H9 (cell line): ENCODE measurements at regions not wholly inside any gene's neighbourhood (a gene's known extent, or its start where the extent isn't known, plus 50 kb on each side); places are given as distances from the start of the nearest gene placed in this dataset.

ENCODE experiments used
- DNase-seq: peaks from one replicate; pipeline ENCODE4 v3.0.0-alpha.2; 2017
- H2AFZ ChIP-seq: one replicate; pipeline ENCODE4 v1.6.1; 2013; ENCODE audit warnings: mild to moderate bottlenecking, low read length, control low read depth, moderate library complexity
- H2AK5ac ChIP-seq: 2 replicates; pipeline ENCODE4 v1.6.1; 2013; ENCODE audit warnings: low read length, control low read depth, mixed read lengths; ENCODE audit not compliant: insufficient read length
- H2BK120ac ChIP-seq: one replicate; pipeline ENCODE4 v1.6.1; 2013; ENCODE audit warnings: low read depth, mild to moderate bottlenecking, low read length, control low read depth, inconsistent platforms; ENCODE audit not compliant: poor library complexity, severe bottlenecking
- H2BK12ac ChIP-seq: 2 replicates; pipeline ENCODE4 v1.6.1; 2013; ENCODE audit warnings: low read length, control low read depth, mixed read lengths, low read depth; ENCODE audit not compliant: insufficient read length
- H2BK15ac ChIP-seq: 2 replicates; pipeline ENCODE4 v1.6.1; 2013; ENCODE audit warnings: low read depth, low read length, control low read depth
- H2BK20ac ChIP-seq: one replicate; pipeline ENCODE4 v1.6.1; 2013; ENCODE audit warnings: low read depth, mild to moderate bottlenecking, low read length, control low read depth, inconsistent platforms; ENCODE audit not compliant: poor library complexity, severe bottlenecking
- H2BK5ac ChIP-seq: 2 replicates; pipeline ENCODE4 v1.6.1; 2013; ENCODE audit warnings: low read length, control low read depth, mixed read lengths; ENCODE audit not compliant: insufficient read length
- H3K14ac ChIP-seq: 2 replicates; pipeline ENCODE4 v1.6.1; 2013; ENCODE audit warnings: low read length, control low read depth; ENCODE audit not compliant: insufficient read depth
- H3K18ac ChIP-seq: 2 replicates; pipeline ENCODE4 v1.6.1; 2013; ENCODE audit warnings: low read depth, mild to moderate bottlenecking, mixed read lengths, low read length, control low read depth; ENCODE audit not compliant: insufficient read length
- H3K23ac ChIP-seq: 2 replicates; pipeline ENCODE4 v1.6.1; 2013; ENCODE audit warnings: low read length, control low read depth, mixed read lengths, low read depth; ENCODE audit not compliant: insufficient read length
- H3K23me2 ChIP-seq: 2 replicates; pipeline ENCODE4 v1.6.1; 2013; ENCODE audit warnings: low read depth, mild to moderate bottlenecking, mixed read lengths, low read length, control low read depth; ENCODE audit not compliant: insufficient read length, poor library complexity, severe bottlenecking
- H3K27ac ChIP-seq: 2 replicates; pipeline ENCODE4 v1.5.1; 2013; ENCODE audit warnings: low read length, control low read depth, mixed read lengths, low read depth; ENCODE audit not compliant: insufficient read length
- H3K27me3 ChIP-seq: 2 replicates; pipeline ENCODE4 v1.6.1; 2013; ENCODE audit warnings: low read length, control low read depth, inconsistent platforms; ENCODE audit not compliant: insufficient read depth
- H3K4ac ChIP-seq: 2 replicates; pipeline ENCODE4 v1.6.1; 2013; ENCODE audit warnings: low read depth, mild to moderate bottlenecking, control low read depth, inconsistent platforms, low read length, moderate library complexity
- H3K4me1 ChIP-seq: 2 replicates; pipeline ENCODE4 v1.6.1; 2013; ENCODE audit warnings: low read length, control low read depth, inconsistent platforms; ENCODE audit not compliant: insufficient read depth
- H3K4me2 ChIP-seq: 2 replicates; pipeline ENCODE4 v1.6.1; 2013; ENCODE audit warnings: low read length, control low read depth, mixed read lengths; ENCODE audit not compliant: insufficient read length, insufficient read depth
- H3K56ac ChIP-seq: 2 replicates; pipeline ENCODE4 v1.6.1; 2013; ENCODE audit warnings: low read depth, mild to moderate bottlenecking, mixed read lengths, low read length, control low read depth; ENCODE audit not compliant: insufficient read length
- H3K79me1 ChIP-seq: 2 replicates; pipeline ENCODE4 v1.6.1; 2013; ENCODE audit warnings: low read depth, mild to moderate bottlenecking, moderate library complexity, low read length, control low read depth, inconsistent platforms; ENCODE audit not compliant: insufficient read depth, poor library complexity, severe bottlenecking
- H3K79me2 ChIP-seq: 2 replicates; pipeline ENCODE4 v1.6.1; 2013; ENCODE audit warnings: low read length, control low read depth, inconsistent platforms; ENCODE audit not compliant: insufficient read depth
- H3K9ac ChIP-seq: 2 replicates; pipeline ENCODE4 v1.6.1; 2013; ENCODE audit warnings: low read length, control low read depth, mixed read lengths; ENCODE audit not compliant: insufficient read length; ENCODE audit errors: extremely low read depth
- H3K9me3 ChIP-seq: one replicate; pipeline ENCODE4 v1.6.1; 2013; ENCODE audit warnings: low read depth, low read length, inconsistent platforms; ENCODE audit not compliant: control insufficient read depth
- H3T11ph ChIP-seq: one replicate; pipeline ENCODE4 v1.6.1; 2013; ENCODE audit warnings: mild to moderate bottlenecking, low read length, control low read depth, inconsistent platforms
- H4K20me1 ChIP-seq: one replicate; pipeline ENCODE4 v1.6.1; 2013; ENCODE audit not compliant: control insufficient read depth, insufficient read length, insufficient read depth
- H4K5ac ChIP-seq: 2 replicates; pipeline ENCODE4 v1.6.1; 2013; ENCODE audit warnings: low read depth, mild to moderate bottlenecking, mixed read lengths, low read length, control low read depth; ENCODE audit not compliant: insufficient read length
- H4K8ac ChIP-seq: replicated peaks from 2 replicates; pipeline ENCODE4 v1.6.1; 2013; ENCODE audit warnings: low read length, control low read depth, mixed read lengths, low read depth; ENCODE audit not compliant: insufficient read length
- H4K91ac ChIP-seq: 2 replicates; pipeline ENCODE4 v1.6.1; 2013; ENCODE audit warnings: low read depth, mild to moderate bottlenecking, moderate library complexity, mixed read lengths, low read length, control low read depth; ENCODE audit not compliant: insufficient read length
- H3K27ac Mint-ChIP-seq, 3 experiments: 2 replicates in 2 of 3; 3 replicates in 1 of 3; pipeline ENCODE4 v1.8.0; 2020 to 2021; ENCODE audit warnings: mixed read lengths in 3 of 3, mild to moderate bottlenecking in 1 of 3, moderate library complexity in 1 of 3
- H3K27me3 Mint-ChIP-seq: 2 replicates; pipeline ENCODE4 v1.8.0; 2021; ENCODE audit warnings: low read depth, mild to moderate bottlenecking, moderate library complexity, mixed read lengths
- H3K36me3 Mint-ChIP-seq, 3 experiments: 2 replicates in 2 of 3; 3 replicates in 1 of 3; pipeline ENCODE4 v1.8.0; 2020 to 2021; ENCODE audit warnings: low read depth in 3 of 3, mixed read lengths in 3 of 3; ENCODE audit not compliant: insufficient read depth in 1 of 3
- H3K4me1 Mint-ChIP-seq, 2 experiments: 2 replicates each; pipeline ENCODE4 v1.8.0; 2020; ENCODE audit warnings: mixed read lengths in 2 of 2
- H3K4me3 Mint-ChIP-seq, 2 experiments: 2 replicates in 1 of 2; 3 replicates in 1 of 2; pipeline ENCODE4 v1.8.0; 2020 to 2021; ENCODE audit warnings: mild to moderate bottlenecking in 2 of 2, mixed read lengths in 2 of 2, moderate library complexity in 1 of 2
- H3K9me3 Mint-ChIP-seq, 2 experiments: 2 replicates in 1 of 2; 3 replicates in 1 of 2; pipeline ENCODE4 v1.8.0; 2020; ENCODE audit warnings: mild to moderate bottlenecking in 2 of 2, mixed read lengths in 2 of 2, moderate library complexity in 1 of 2
- WGBS: extraction: QIAGEN DNeasy Blood & Tissue Kit; methylation state at CpG from one replicate; pipeline ENCODE4 v1.1.7; 2013; ENCODE audit warnings: missing lambda C conversion rate, low lambda C conversion rate, mixed read lengths; ENCODE audit not compliant: insufficient read length; ENCODE audit errors: extremely low coverage; 5-methylcytosine and 5-hydroxymethylcytosine counted together
- TF ChIP-seq, protein P1 (sequence below): fragments of 200-600 bp; sonication (generic); conservative IDR thresholded peaks from 3 replicates; pipeline ENCODE4 v1.8.0; 2021; ENCODE audit warnings: antibody characterized with exemption, mild to moderate bottlenecking

DNA sequence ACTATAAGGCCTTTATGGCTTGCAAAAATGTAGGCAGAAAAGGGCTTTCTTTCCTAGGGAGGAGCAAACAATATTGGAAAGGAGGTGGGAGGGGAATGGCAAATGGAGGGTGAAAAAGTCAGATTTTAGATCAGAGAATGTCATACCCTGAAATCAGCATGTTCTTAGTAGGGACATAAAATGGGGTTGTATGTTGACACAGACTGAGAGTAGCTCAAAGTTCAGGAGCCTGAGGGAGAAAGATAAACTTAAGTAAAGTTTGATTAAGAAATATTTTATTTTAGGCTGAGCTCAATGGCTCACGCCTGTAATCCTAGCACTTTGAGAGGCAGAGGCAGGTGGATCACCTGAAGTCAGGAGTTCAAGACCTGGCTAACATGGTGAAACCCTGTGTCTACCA is 83.8 kb downstream of the ZNF737 start:
- H4K5ac ChIP-seq: no peak overlapping the region
- no peak overlapping the region for H3K27ac Mint-ChIP-seq
- H2BK12ac ChIP-seq: no peak overlapping the region
- no peaks in the 10 kb centered on the region for H3K79me1 ChIP-seq
- no peak overlapping the region for H2BK15ac ChIP-seq
- H3K4me1 ChIP-seq: no peaks in the 10 kb centered on the region
- no peak overlapping the region for H3K14ac ChIP-seq
- no peak overlapping the region for H3K4me2 ChIP-seq
- H4K91ac ChIP-seq: no peak overlapping the region
- H3K9me3 ChIP-seq: no peaks in the 10 kb centered on the region
- peaks cover 0 to 2% (median 0%) of the 10 kb centered on the region in 3 experiments; a peak in 3 of 7 replicates for H3K36me3 Mint-ChIP-seq
- H4K20me1 ChIP-seq: no peaks in the 10 kb centered on the region
- H3K18ac ChIP-seq: no peak overlapping the region
- no peaks in the 10 kb centered on the region for H3K23me2 ChIP-seq
- H3K4me1 Mint-ChIP-seq: peaks cover 4% of the 10 kb centered on the region in 2 experiments; a peak in 2 of 4 replicates
- no peak overlapping the region for H4K8ac ChIP-seq
- no peak overlapping the region for H3T11ph ChIP-seq
- no peak overlapping the region for H2AK5ac ChIP-seq
- no peaks in the 10 kb centered on the region for H3K27me3 ChIP-seq
- no peak overlapping the region for H3K23ac ChIP-seq
- no CpG with 5 or more reads among the region's 1 CpG for WGBS
- DNase-seq: no peak
- H3K27me3 Mint-ChIP-seq: peaks cover 3% of the 10 kb centered on the region
- H3K9ac ChIP-seq: no peak overlapping the region
- H3K79me2 ChIP-seq: no peaks in the 10 kb centered on the region
- TF ChIP-seq, protein P1, sequence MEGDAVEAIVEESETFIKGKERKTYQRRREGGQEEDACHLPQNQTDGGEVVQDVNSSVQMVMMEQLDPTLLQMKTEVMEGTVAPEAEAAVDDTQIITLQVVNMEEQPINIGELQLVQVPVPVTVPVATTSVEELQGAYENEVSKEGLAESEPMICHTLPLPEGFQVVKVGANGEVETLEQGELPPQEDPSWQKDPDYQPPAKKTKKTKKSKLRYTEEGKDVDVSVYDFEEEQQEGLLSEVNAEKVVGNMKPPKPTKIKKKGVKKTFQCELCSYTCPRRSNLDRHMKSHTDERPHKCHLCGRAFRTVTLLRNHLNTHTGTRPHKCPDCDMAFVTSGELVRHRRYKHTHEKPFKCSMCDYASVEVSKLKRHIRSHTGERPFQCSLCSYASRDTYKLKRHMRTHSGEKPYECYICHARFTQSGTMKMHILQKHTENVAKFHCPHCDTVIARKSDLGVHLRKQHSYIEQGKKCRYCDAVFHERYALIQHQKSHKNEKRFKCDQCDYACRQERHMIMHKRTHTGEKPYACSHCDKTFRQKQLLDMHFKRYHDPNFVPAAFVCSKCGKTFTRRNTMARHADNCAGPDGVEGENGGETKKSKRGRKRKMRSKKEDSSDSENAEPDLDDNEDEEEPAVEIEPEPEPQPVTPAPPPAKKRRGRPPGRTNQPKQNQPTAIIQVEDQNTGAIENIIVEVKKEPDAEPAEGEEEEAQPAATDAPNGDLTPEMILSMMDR: no peak
- H2AFZ ChIP-seq: no peak overlapping the region
- H3K56ac ChIP-seq: no peak overlapping the region
- H2BK120ac ChIP-seq: no peak overlapping the region
- H2BK5ac ChIP-seq: no peak overlapping the region
- H3K9me3 Mint-ChIP-seq: peaks cover 26 to 33% of the 10 kb centered on the region in 2 experiments; a peak in 4 of 5 replicates
- no peak overlapping the region for H3K4me3 Mint-ChIP-seq
- H3K4ac ChIP-seq: no peak overlapping the region
- no peak overlapping the region for H2BK20ac ChIP-seq
- H3K27ac ChIP-seq: no peak overlapping the region
